Lower leg skin (tissue), 4 donors: ENCODE measurements at regions not wholly inside any gene's neighbourhood (a gene's known extent, or its start where the extent isn't known, plus 50 kb on each side); places are given as distances from the start of the nearest gene placed in this dataset.
A peak's percentile ranks its signal among the peaks of the same experiment; 100 is the strongest.

Experiments used
- DNase-seq, 2 donors: peaks; one replicate each; pipeline ENCODE4 v3.0.0-alpha.2; 2019; ENCODE audit warnings: low spot score in 2 of 2
- H3K4me3 ChIP-seq: fragments of 200-600 bp; sonication (generic); 2 replicates; pipeline ENCODE4 v1.5.1; 2017; ENCODE audit warnings: mild to moderate bottlenecking, low read depth; ENCODE audit not compliant: poor library complexity, severe bottlenecking
- CTCF ChIP-seq, 3 donors: fragments of 450-650 bp; IDR thresholded peaks; one replicate each; pipeline ENCODE4 v1.5.1; 2016; ENCODE audit warnings: antibody characterized with exemption in 3 of 3, mild to moderate bottlenecking in 3 of 3, moderate library complexity in 2 of 3
- POLR2A ChIP-seq, 2 donors: fragments of 450-650 bp; IDR thresholded peaks; one replicate each; pipeline ENCODE4 v1.6.1; 2016 to 2017; ENCODE audit warnings: antibody characterized with exemption in 2 of 2, mild to moderate bottlenecking in 1 of 2, moderate library complexity in 1 of 2
- WGBS, 2 donors: methylation state at CpG; one replicate each; pipeline ENCODE4 v1.1.5; 2018; 5-methylcytosine and 5-hydroxymethylcytosine counted together
- intact Hi-C: fragments of 100-400 bp; cut with DNase I; formaldehyde crosslinking; loops from one replicate; pipeline ENCODE4 v1.15.0; 2023; ENCODE audit warnings: low total_unique reads

DNA sequence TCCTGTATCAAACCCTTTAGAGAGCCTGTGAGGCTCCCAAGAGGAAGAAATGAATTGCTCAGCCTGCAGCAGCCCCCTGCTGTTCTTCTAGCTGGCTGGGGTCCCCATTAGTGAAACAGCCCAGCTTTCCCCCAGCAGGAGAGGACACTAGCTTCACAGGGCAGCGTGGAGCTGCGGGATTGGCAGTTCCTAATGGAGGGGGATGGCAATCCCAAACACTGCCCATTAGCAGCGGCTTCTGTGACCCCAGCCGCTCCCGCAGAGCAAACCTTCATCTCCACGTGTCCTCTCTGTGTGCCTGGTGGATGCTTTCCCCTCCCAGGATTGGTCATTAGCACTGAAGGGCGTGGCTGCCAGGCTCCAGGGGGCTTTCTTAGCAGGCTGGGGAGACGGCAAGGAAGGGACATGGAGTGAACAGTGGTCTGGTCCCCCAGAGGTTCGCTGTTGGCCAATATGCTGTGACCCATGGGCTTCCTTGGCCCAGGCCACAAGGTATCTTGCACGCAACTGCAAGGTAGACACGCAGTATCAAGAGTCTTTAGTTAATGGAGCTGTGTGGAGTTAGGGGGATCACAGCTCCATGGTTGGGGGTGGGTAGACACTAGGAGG lies 322.5 kb upstream of the ZMIZ1 start:
- H3K4me3 ChIP-seq = no peak overlapping the region
- WGBS, 2 donors = 92 to 95% methylated on average over 11 of the region's 11 CpGs
- intact Hi-C loops = loop anchor here (10.0 kb wide), 1 partner anchor 309 kb away; no protein-coding TSS in a partner anchor
- TF ChIP-seq CTCF (IDR thresholded peaks at IDR 0.05) (no peak), POLR2A (IDR thresholded peaks at IDR 0.05) (no peak)
- peak in 1 of 2 donors; percentile 67 for DNase-seq

DNA sequence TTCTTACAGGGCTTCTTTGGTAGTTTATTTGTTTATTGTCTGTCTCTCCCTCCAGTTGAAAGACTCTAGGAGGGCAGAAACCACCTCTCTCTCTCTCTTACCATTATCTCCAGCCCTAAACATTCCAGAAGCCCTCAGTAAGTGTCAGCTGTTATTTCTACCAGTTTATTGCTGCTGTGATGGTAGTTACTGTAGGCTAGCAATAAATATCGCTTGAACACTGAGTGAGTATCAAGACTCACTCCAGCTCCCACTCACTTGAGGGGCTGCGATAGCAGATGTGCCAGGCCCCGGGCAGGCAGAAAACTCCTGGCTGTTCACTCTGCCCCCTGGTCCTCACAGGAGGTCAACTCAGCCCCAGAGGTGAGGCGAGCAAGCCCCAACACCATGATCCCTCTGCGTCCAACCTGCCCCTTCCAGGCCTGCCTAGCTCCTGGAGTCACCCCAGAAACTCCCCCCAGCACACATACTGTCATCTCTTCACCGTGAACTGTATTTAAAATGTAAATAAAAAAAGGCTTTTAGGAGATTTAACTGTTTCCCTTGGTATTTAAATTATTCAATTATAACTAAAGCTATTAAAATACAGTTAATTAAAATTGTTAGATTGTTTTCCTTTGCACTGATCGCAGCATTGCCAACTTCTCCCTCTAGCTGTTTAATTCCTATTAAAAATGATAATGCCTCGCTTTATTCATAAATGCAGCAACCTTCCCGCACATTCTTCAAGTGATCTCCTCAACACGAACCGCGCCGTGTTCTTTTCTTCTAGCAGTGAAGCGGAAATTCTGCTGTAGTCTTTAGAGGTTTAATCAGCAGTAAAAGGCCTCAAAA lies 321.1 kb upstream of the ZMIZ1 start:
- WGBS, 2 donors = 95 to 97% methylated on average over 14 of the region's 14 CpGs
- TF ChIP-seq CTCF (IDR thresholded peaks at IDR 0.05) (no peak), POLR2A (IDR thresholded peaks at IDR 0.05) (no peak)
- no peak for DNase-seq
- H3K4me3 ChIP-seq = no peak overlapping the region
- intact Hi-C loops = loop anchor here (10.0 kb wide), 1 partner anchor 307 kb away; no protein-coding TSS in a partner anchor

- H3K4me3 ChIP-seq = no peak overlapping the region
- TF ChIP-seq POLR2A (IDR thresholded peaks at IDR 0.05) (no peak), CTCF (IDR thresholded peaks at IDR 0.05) (no peak)
- WGBS, 2 donors = 94 to 97% methylated on average over 4 of the region's 4 CpGs
- intact Hi-C loops = loop anchor here (10.0 kb wide), 1 partner anchor 307 kb away; no protein-coding TSS in a partner anchor
- no peak for DNase-seq
These were observed 320.6 kb upstream of the ZMIZ1 start for GRCh38 chr10:78748235-78748533.

- H3K4me3 ChIP-seq = no peak overlapping the region
- WGBS, 2 donors = 95% methylated on average over 1 of the region's 1 CpG
- TF ChIP-seq POLR2A (IDR thresholded peaks at IDR 0.05) = no peak
- no peak for TF ChIP-seq CTCF (IDR thresholded peaks at IDR 0.05)
- no peak for DNase-seq
- intact Hi-C loops = loop anchor here (10.0 kb wide), 1 partner anchor 306 kb away; no protein-coding TSS in a partner anchor
These were observed 319.6 kb upstream of the ZMIZ1 start for GRCh38 chr10:78749200-78749599.

DNA sequence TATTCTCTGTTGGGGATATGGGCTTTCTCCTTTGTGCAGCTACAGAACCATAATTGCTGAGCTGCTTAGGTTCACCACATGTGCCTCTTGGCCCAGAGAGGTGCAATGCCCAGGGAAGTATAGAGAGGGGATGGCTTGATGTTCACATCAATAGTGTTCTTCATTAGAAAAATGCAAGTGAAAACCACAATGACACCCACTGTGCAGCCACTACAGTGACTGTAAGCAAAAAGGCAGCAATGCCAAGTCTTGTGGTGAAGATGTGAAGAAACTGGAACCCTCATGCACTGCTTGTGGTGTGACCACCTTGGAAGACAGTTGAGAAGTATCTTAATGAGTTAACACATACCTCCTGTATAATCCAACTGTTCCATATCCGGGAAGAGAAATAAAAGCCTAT lies 318.9 kb upstream of the ZMIZ1 start:
- intact Hi-C loops = loop anchor here (10.0 kb wide), 1 partner anchor 305 kb away; no protein-coding TSS in a partner anchor
- TF ChIP-seq CTCF (IDR thresholded peaks at IDR 0.05) (no peak), POLR2A (IDR thresholded peaks at IDR 0.05) (no peak)
- 70 to 85% methylated on average over 1 of the region's 1 CpG for WGBS, 2 donors
- H3K4me3 ChIP-seq = no peak overlapping the region
- DNase-seq = no peak
